Body of pancreas (tissue), 4 donors: ENCODE measurements at regions not wholly inside any gene's neighbourhood (a gene's known extent, or its start where the extent isn't known, plus 50 kb on each side); places are given as distances from the start of the nearest gene placed in this dataset.

Experiments used
- ATAC-seq: fragments of 150-250 bp; one replicate; pipeline ENCODE4 v1.9.1; 2016
- DNase-seq, 4 donors: peaks; one replicate each; pipeline ENCODE4 v3.0.0-alpha.2; 2019
- H3K27ac ChIP-seq, 4 donors: fragments of 200-600 bp; sonication (generic); 1 replicate in 3 of 4; 2 replicates in 1 of 4; pipeline versions ENCODE4 v1.5.1 to v1.6.1; 2016 to 2019; ENCODE audit warnings: mild to moderate bottlenecking in 1 of 4, mixed read lengths in 1 of 4, moderate library complexity in 1 of 4
- H3K27me3 ChIP-seq, 2 donors: fragments of 200-600 bp; sonication (generic); one replicate each; pipeline ENCODE4 v1.6.0; 2016; ENCODE audit warnings: mild to moderate bottlenecking in 1 of 2
- H3K36me3 ChIP-seq, 2 donors: fragments of 200-600 bp; sonication (generic); replicated peaks in 1 of 2; 2 replicates each; pipeline ENCODE4 v1.5.1; 2016; ENCODE audit warnings: low read depth in 2 of 2; ENCODE audit not compliant: insufficient read depth in 1 of 2
- H3K4me1 ChIP-seq: fragments of 200-600 bp; sonication (generic); one replicate; pipeline ENCODE4 v1.6.0; 2016
- H3K4me3 ChIP-seq, 2 donors: fragments of 200-600 bp; sonication (generic); 1 replicate in 1 of 2; 2 replicates in 1 of 2; pipeline ENCODE4 v1.5.1; 2016 to 2019
- H3K9me3 ChIP-seq, 3 donors: fragments of 200-600 bp; sonication (generic); 1 replicate in 2 of 3; 2 replicates in 1 of 3; pipeline ENCODE4 v1.5.1; 2016
- CTCF ChIP-seq, 7 experiments: fragments of 450-650 bp in 4 of 7; fragments of 200-600 bp in 3 of 7; sonication (generic) in 3 of 7; IDR thresholded peaks; one replicate each; pipeline ENCODE4 v1.5.1; 2016 to 2019; ENCODE audit warnings: antibody characterized with exemption in 7 of 7
- POLR2A ChIP-seq, 3 donors: fragments of 450-650 bp; IDR thresholded peaks; one replicate each; pipeline ENCODE4 v1.6.1; 2016; ENCODE audit warnings: antibody characterized with exemption in 3 of 3, mild to moderate bottlenecking in 2 of 3
- WGBS, 2 donors: methylation state at CpG; one replicate each; pipeline ENCODE4 v1.1.5; 2017; 5-methylcytosine and 5-hydroxymethylcytosine counted together
- intact Hi-C: fragments of 100-400 bp; cut with DNase I; formaldehyde crosslinking; loops from one replicate; pipeline ENCODE4 v1.15.1; 2023

GRCh38 chr5:10826971-10827370, 65.9 kb upstream of the DAP start:
- ATAC-seq (no peak), DNase-seq (no peak)
- Histone ChIP-seq H3K4me3 (no peak overlapping the region), H3K9me3 (no peaks in the 10 kb centered on the region), H3K27me3 (no peaks in the 10 kb centered on the region), H3K36me3 (no peaks in the 10 kb centered on the region), H3K4me1 (no peaks in the 10 kb centered on the region), H3K27ac (no peak overlapping the region)
- TF ChIP-seq POLR2A (IDR thresholded peaks at IDR 0.05) (no peak), CTCF (IDR thresholded peaks at IDR 0.05) (no peak)
- 84 to 96% methylated on average over 2 of the region's 2 CpGs for WGBS, 2 donors
- intact Hi-C loops, result no loop called here

DNA sequence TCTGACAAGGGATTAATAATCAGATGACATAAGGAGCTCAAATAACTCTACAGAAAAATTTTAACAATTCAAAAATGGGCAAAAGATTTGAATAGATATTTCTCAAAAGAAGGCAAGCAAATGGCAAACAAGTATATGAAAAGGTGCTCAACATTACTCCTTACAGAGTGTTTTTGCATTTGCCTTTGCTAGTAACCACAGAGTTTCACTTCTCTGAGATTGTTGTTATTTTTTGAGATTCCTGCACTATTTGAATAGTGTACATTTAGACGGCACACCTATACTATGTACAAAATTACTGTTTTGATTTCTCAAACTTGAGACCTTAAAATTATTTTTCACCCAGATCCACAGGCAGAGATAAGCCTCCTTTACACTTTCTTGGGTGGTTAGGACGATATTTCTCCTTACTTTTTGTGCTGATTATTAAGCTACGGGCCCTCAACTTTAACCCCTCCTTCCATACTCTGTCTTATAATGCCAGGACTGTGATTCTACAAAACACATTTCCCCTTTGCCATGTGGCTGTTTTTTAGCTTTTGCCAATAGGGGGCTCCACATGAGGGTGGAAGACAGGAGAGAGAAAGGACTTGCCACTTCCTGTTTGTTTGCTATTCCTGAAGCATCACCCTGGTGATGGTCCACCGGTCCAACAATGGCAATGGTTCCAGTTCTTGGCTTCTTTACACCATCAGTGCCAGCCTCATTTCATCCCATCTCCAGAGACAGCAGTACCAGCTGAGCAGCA, 65.0 kb upstream of the DAP start:
- no peak for TF ChIP-seq CTCF (IDR thresholded peaks at IDR 0.05)
- no peak for TF ChIP-seq POLR2A (IDR thresholded peaks at IDR 0.05)
- Histone ChIP-seq H3K4me3 (no peak overlapping the region), H3K27ac (no peak overlapping the region), H3K27me3 (no peaks in the 10 kb centered on the region), H3K9me3 (no peaks in the 10 kb centered on the region), H3K4me1 (no peaks in the 10 kb centered on the region), H3K36me3 (no peaks in the 10 kb centered on the region)
- WGBS, 2 donors, result 84 to 90% methylated on average over 4 of the region's 4 CpGs
- DNase-seq, result no peak
- ATAC-seq, result no peak
- intact Hi-C loops, result no loop called here

DNA sequence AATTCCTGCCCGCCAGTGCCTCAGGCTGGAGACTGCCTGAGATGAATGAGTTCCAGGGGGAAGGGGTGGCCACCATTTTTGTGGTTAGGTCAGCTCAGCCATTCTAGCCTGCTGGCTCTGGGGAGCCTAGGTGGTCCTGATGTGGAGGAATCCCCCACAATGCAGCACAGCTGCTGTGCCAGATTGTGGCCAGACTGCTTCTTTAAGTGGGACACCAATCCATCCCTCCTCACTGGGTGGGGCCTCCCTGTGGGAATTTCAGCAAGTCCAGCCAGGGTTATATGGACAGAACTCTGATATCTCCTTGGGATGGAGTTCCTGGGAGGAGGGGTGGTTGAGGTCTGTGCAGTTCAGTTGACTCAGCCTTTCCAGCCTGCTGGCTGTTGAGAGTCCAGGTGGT, 51.2 kb upstream of the DAP start:
- no peak for TF ChIP-seq POLR2A (IDR thresholded peaks at IDR 0.05)
- TF ChIP-seq CTCF (IDR thresholded peaks at IDR 0.05), result no peak
- H3K9me3 ChIP-seq, result no peaks in the 10 kb centered on the region
- H3K27ac ChIP-seq, result no peak overlapping the region
- ATAC-seq (no peak), DNase-seq (no peak)
- H3K36me3 ChIP-seq, result no peaks in the 10 kb centered on the region
- intact Hi-C loops, result no loop called here
- no peak overlapping the region for H3K4me3 ChIP-seq
- H3K4me1 ChIP-seq, result peaks cover 5% of the 10 kb centered on the region
- 100% methylated on average over 1 of the region's 1 CpG for WGBS, 2 donors
- no peaks in the 10 kb centered on the region for H3K27me3 ChIP-seq
